H9 (cell line): ENCODE measurements at regions not wholly inside any gene's neighbourhood (a gene's known extent, or its start where the extent isn't known, plus 50 kb on each side); places are given as distances from the start of the nearest gene placed in this dataset.

Experiments used
- DNase-seq: peaks from one replicate; pipeline ENCODE4 v3.0.0-alpha.2; 2017
- H2AFZ ChIP-seq: one replicate; pipeline ENCODE4 v1.6.1; 2013; ENCODE audit warnings: mild to moderate bottlenecking, low read length, control low read depth, moderate library complexity
- H2AK5ac ChIP-seq: 2 replicates; pipeline ENCODE4 v1.6.1; 2013; ENCODE audit warnings: low read length, control low read depth, mixed read lengths; ENCODE audit not compliant: insufficient read length
- H2BK120ac ChIP-seq: one replicate; pipeline ENCODE4 v1.6.1; 2013; ENCODE audit warnings: low read depth, mild to moderate bottlenecking, low read length, control low read depth, inconsistent platforms; ENCODE audit not compliant: poor library complexity, severe bottlenecking
- H2BK12ac ChIP-seq: 2 replicates; pipeline ENCODE4 v1.6.1; 2013; ENCODE audit warnings: low read length, control low read depth, mixed read lengths, low read depth; ENCODE audit not compliant: insufficient read length
- H2BK15ac ChIP-seq: 2 replicates; pipeline ENCODE4 v1.6.1; 2013; ENCODE audit warnings: low read depth, low read length, control low read depth
- H2BK20ac ChIP-seq: one replicate; pipeline ENCODE4 v1.6.1; 2013; ENCODE audit warnings: low read depth, mild to moderate bottlenecking, low read length, control low read depth, inconsistent platforms; ENCODE audit not compliant: poor library complexity, severe bottlenecking
- H2BK5ac ChIP-seq: 2 replicates; pipeline ENCODE4 v1.6.1; 2013; ENCODE audit warnings: low read length, control low read depth, mixed read lengths; ENCODE audit not compliant: insufficient read length
- H3K14ac ChIP-seq: 2 replicates; pipeline ENCODE4 v1.6.1; 2013; ENCODE audit warnings: low read length, control low read depth; ENCODE audit not compliant: insufficient read depth
- H3K18ac ChIP-seq: 2 replicates; pipeline ENCODE4 v1.6.1; 2013; ENCODE audit warnings: low read depth, mild to moderate bottlenecking, mixed read lengths, low read length, control low read depth; ENCODE audit not compliant: insufficient read length
- H3K23ac ChIP-seq: 2 replicates; pipeline ENCODE4 v1.6.1; 2013; ENCODE audit warnings: low read length, control low read depth, mixed read lengths, low read depth; ENCODE audit not compliant: insufficient read length
- H3K23me2 ChIP-seq: 2 replicates; pipeline ENCODE4 v1.6.1; 2013; ENCODE audit warnings: low read depth, mild to moderate bottlenecking, mixed read lengths, low read length, control low read depth; ENCODE audit not compliant: insufficient read length, poor library complexity, severe bottlenecking
- H3K27ac ChIP-seq: 2 replicates; pipeline ENCODE4 v1.5.1; 2013; ENCODE audit warnings: low read length, control low read depth, mixed read lengths, low read depth; ENCODE audit not compliant: insufficient read length
- H3K27me3 ChIP-seq: 2 replicates; pipeline ENCODE4 v1.6.1; 2013; ENCODE audit warnings: low read length, control low read depth, inconsistent platforms; ENCODE audit not compliant: insufficient read depth
- H3K4ac ChIP-seq: 2 replicates; pipeline ENCODE4 v1.6.1; 2013; ENCODE audit warnings: low read depth, mild to moderate bottlenecking, control low read depth, inconsistent platforms, low read length, moderate library complexity
- H3K4me1 ChIP-seq: 2 replicates; pipeline ENCODE4 v1.6.1; 2013; ENCODE audit warnings: low read length, control low read depth, inconsistent platforms; ENCODE audit not compliant: insufficient read depth
- H3K4me2 ChIP-seq: 2 replicates; pipeline ENCODE4 v1.6.1; 2013; ENCODE audit warnings: low read length, control low read depth, mixed read lengths; ENCODE audit not compliant: insufficient read length, insufficient read depth
- H3K56ac ChIP-seq: 2 replicates; pipeline ENCODE4 v1.6.1; 2013; ENCODE audit warnings: low read depth, mild to moderate bottlenecking, mixed read lengths, low read length, control low read depth; ENCODE audit not compliant: insufficient read length
- H3K79me1 ChIP-seq: 2 replicates; pipeline ENCODE4 v1.6.1; 2013; ENCODE audit warnings: low read depth, mild to moderate bottlenecking, moderate library complexity, low read length, control low read depth, inconsistent platforms; ENCODE audit not compliant: insufficient read depth, poor library complexity, severe bottlenecking
- H3K79me2 ChIP-seq: 2 replicates; pipeline ENCODE4 v1.6.1; 2013; ENCODE audit warnings: low read length, control low read depth, inconsistent platforms; ENCODE audit not compliant: insufficient read depth
- H3K9ac ChIP-seq: 2 replicates; pipeline ENCODE4 v1.6.1; 2013; ENCODE audit warnings: low read length, control low read depth, mixed read lengths; ENCODE audit not compliant: insufficient read length; ENCODE audit errors: extremely low read depth
- H3K9me3 ChIP-seq: one replicate; pipeline ENCODE4 v1.6.1; 2013; ENCODE audit warnings: low read depth, low read length, inconsistent platforms; ENCODE audit not compliant: control insufficient read depth
- H3T11ph ChIP-seq: one replicate; pipeline ENCODE4 v1.6.1; 2013; ENCODE audit warnings: mild to moderate bottlenecking, low read length, control low read depth, inconsistent platforms
- H4K20me1 ChIP-seq: one replicate; pipeline ENCODE4 v1.6.1; 2013; ENCODE audit not compliant: control insufficient read depth, insufficient read length, insufficient read depth
- H4K5ac ChIP-seq: 2 replicates; pipeline ENCODE4 v1.6.1; 2013; ENCODE audit warnings: low read depth, mild to moderate bottlenecking, mixed read lengths, low read length, control low read depth; ENCODE audit not compliant: insufficient read length
- H4K8ac ChIP-seq: replicated peaks from 2 replicates; pipeline ENCODE4 v1.6.1; 2013; ENCODE audit warnings: low read length, control low read depth, mixed read lengths, low read depth; ENCODE audit not compliant: insufficient read length
- H4K91ac ChIP-seq: 2 replicates; pipeline ENCODE4 v1.6.1; 2013; ENCODE audit warnings: low read depth, mild to moderate bottlenecking, moderate library complexity, mixed read lengths, low read length, control low read depth; ENCODE audit not compliant: insufficient read length
- H3K27ac Mint-ChIP-seq, 3 experiments: 2 replicates in 2 of 3; 3 replicates in 1 of 3; pipeline ENCODE4 v1.8.0; 2020 to 2021; ENCODE audit warnings: mixed read lengths in 3 of 3, mild to moderate bottlenecking in 1 of 3, moderate library complexity in 1 of 3
- H3K27me3 Mint-ChIP-seq: 2 replicates; pipeline ENCODE4 v1.8.0; 2021; ENCODE audit warnings: low read depth, mild to moderate bottlenecking, moderate library complexity, mixed read lengths
- H3K36me3 Mint-ChIP-seq, 3 experiments: 2 replicates in 2 of 3; 3 replicates in 1 of 3; pipeline ENCODE4 v1.8.0; 2020 to 2021; ENCODE audit warnings: low read depth in 3 of 3, mixed read lengths in 3 of 3; ENCODE audit not compliant: insufficient read depth in 1 of 3
- H3K4me1 Mint-ChIP-seq, 2 experiments: 2 replicates each; pipeline ENCODE4 v1.8.0; 2020; ENCODE audit warnings: mixed read lengths in 2 of 2
- H3K4me3 Mint-ChIP-seq, 2 experiments: 2 replicates in 1 of 2; 3 replicates in 1 of 2; pipeline ENCODE4 v1.8.0; 2020 to 2021; ENCODE audit warnings: mild to moderate bottlenecking in 2 of 2, mixed read lengths in 2 of 2, moderate library complexity in 1 of 2
- H3K9me3 Mint-ChIP-seq, 2 experiments: 2 replicates in 1 of 2; 3 replicates in 1 of 2; pipeline ENCODE4 v1.8.0; 2020; ENCODE audit warnings: mild to moderate bottlenecking in 2 of 2, mixed read lengths in 2 of 2, moderate library complexity in 1 of 2
- WGBS: extraction: QIAGEN DNeasy Blood & Tissue Kit; methylation state at CpG from one replicate; pipeline ENCODE4 v1.1.7; 2013; ENCODE audit warnings: missing lambda C conversion rate, low lambda C conversion rate, mixed read lengths; ENCODE audit not compliant: insufficient read length; ENCODE audit errors: extremely low coverage; 5-methylcytosine and 5-hydroxymethylcytosine counted together
- TF ChIP-seq, protein P1 (sequence below): fragments of 200-600 bp; sonication (generic); conservative IDR thresholded peaks from 3 replicates; pipeline ENCODE4 v1.8.0; 2021; ENCODE audit warnings: antibody characterized with exemption, mild to moderate bottlenecking

- no peak overlapping the region for H3K18ac ChIP-seq
- no peaks in the 10 kb centered on the region for H3K27me3 ChIP-seq
- TF ChIP-seq, protein P1, sequence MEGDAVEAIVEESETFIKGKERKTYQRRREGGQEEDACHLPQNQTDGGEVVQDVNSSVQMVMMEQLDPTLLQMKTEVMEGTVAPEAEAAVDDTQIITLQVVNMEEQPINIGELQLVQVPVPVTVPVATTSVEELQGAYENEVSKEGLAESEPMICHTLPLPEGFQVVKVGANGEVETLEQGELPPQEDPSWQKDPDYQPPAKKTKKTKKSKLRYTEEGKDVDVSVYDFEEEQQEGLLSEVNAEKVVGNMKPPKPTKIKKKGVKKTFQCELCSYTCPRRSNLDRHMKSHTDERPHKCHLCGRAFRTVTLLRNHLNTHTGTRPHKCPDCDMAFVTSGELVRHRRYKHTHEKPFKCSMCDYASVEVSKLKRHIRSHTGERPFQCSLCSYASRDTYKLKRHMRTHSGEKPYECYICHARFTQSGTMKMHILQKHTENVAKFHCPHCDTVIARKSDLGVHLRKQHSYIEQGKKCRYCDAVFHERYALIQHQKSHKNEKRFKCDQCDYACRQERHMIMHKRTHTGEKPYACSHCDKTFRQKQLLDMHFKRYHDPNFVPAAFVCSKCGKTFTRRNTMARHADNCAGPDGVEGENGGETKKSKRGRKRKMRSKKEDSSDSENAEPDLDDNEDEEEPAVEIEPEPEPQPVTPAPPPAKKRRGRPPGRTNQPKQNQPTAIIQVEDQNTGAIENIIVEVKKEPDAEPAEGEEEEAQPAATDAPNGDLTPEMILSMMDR: no peak
- H3K14ac ChIP-seq: no peak overlapping the region
- Mint-ChIP-seq H3K4me3 (no peak overlapping the region), H3K4me1 (no peaks in the 10 kb centered on the region), H3K27me3 (no peaks in the 10 kb centered on the region), H3K36me3 (peaks cover 10 to 26% (median 13%) of the 10 kb centered on the region in 3 experiments; a peak in 6 of 7 replicates), H3K27ac (no peak overlapping the region), H3K9me3 (peaks cover 26 to 37% of the 10 kb centered on the region in 2 experiments)
- no peak overlapping the region for H3K23ac ChIP-seq
- no peak overlapping the region for H2BK120ac ChIP-seq
- no peaks in the 10 kb centered on the region for H3K4me1 ChIP-seq
- no peak overlapping the region for H3K9ac ChIP-seq
- H4K8ac ChIP-seq: no peak overlapping the region
- H4K20me1 ChIP-seq: no peaks in the 10 kb centered on the region
- H2BK12ac ChIP-seq: no peak overlapping the region
- no peak overlapping the region for H2BK5ac ChIP-seq
- H3K4ac ChIP-seq: no peak overlapping the region
- no peaks in the 10 kb centered on the region for H3K79me2 ChIP-seq
- no peaks in the 10 kb centered on the region for H3K9me3 ChIP-seq
- no peak overlapping the region for H3K56ac ChIP-seq
- H2BK15ac ChIP-seq: no peak overlapping the region
- no peak overlapping the region for H3K27ac ChIP-seq
- WGBS: no CpG with 5 or more reads among the region's 2 CpGs
- no peak overlapping the region for H2AK5ac ChIP-seq
- H4K91ac ChIP-seq: no peak overlapping the region
- H3K79me1 ChIP-seq: no peaks in the 10 kb centered on the region
- no peak overlapping the region for H2AFZ ChIP-seq
- no peak overlapping the region for H2BK20ac ChIP-seq
- H3K4me2 ChIP-seq: no peak overlapping the region
- no peak for DNase-seq
- H4K5ac ChIP-seq: no peak overlapping the region
- H3T11ph ChIP-seq: no peak overlapping the region
- H3K23me2 ChIP-seq: no peaks in the 10 kb centered on the region
These were observed 2127.3 kb upstream of the AGA start for GRCh38 chr4:179569549-179569948.
